Naive thymus-derived CD4-positive, alpha-beta T cell (primary cell): ENCODE measurements at regions not wholly inside any gene's neighbourhood (a gene's known extent, or its start where the extent isn't known, plus 50 kb on each side); places are given as distances from the start of the nearest gene placed in this dataset.

Experiments
- ATAC-seq: fragments of 150-1000 bp; cut with Tn5 transposase; 2 replicates; pipeline ENCODE4 v1.10.0; 2021; ENCODE audit warnings: mild to moderate bottlenecking, moderate library complexity
- CTCF ChIA-PET: fragments of 350-600 bp; sonication (Branson Sonifier 250); formaldehyde crosslinking; loops from one replicate; lab custom pipeline; 2021; ENCODE audit warnings: antibody characterized with exemption; lab: Charles Lee
- POLR2A ChIA-PET: fragments of 350-600 bp; sonication (Branson Sonifier 250); formaldehyde crosslinking; loops from one replicate; lab custom pipeline; 2021; ENCODE audit warnings: antibody characterized with exemption, inconsistent platforms; lab: Charles Lee
- DNase-seq, 9 donors: peaks; one replicate each; pipeline versions ENCODE4 v3.0.0 to v3.0.0-alpha.2; 2020 to 2022; ENCODE audit warnings: mixed read lengths in 1 of 9
- H3K27ac ChIP-seq: one replicate; pipeline ENCODE4 v1.7.0; 2013; ENCODE audit warnings: mild to moderate bottlenecking, low read depth, low read length, moderate library complexity
- H3K27me3 ChIP-seq, 2 donors: one replicate each; pipeline ENCODE4 v1.7.0; 2013; ENCODE audit warnings: low read length in 2 of 2, mild to moderate bottlenecking in 2 of 2, moderate library complexity in 2 of 2; ENCODE audit not compliant: control insufficient read depth in 2 of 2, insufficient read depth in 2 of 2
- H3K36me3 ChIP-seq, 3 experiments: 1 replicate in 2 of 3; 2 replicates in 1 of 3; pipeline ENCODE4 v1.7.0; 2013; ENCODE audit warnings: low read length in 3 of 3, mild to moderate bottlenecking in 3 of 3, moderate library complexity in 1 of 3; ENCODE audit not compliant: insufficient read depth in 3 of 3, control insufficient read depth in 2 of 3
- H3K4me1 ChIP-seq, 2 donors: one replicate each; pipeline ENCODE4 v1.7.0; 2013; ENCODE audit warnings: low read length in 2 of 2, mild to moderate bottlenecking in 2 of 2, moderate library complexity in 1 of 2; ENCODE audit not compliant: control insufficient read depth in 2 of 2, insufficient read depth in 2 of 2
- H3K4me3 ChIP-seq: 2 replicates; pipeline ENCODE4 v1.7.0; 2013; ENCODE audit warnings: mild to moderate bottlenecking, low read length
- H3K9me3 ChIP-seq, 3 experiments: 1 replicate in 2 of 3; 2 replicates in 1 of 3; pipeline ENCODE4 v1.7.0; 2013; ENCODE audit warnings: low read length in 3 of 3; ENCODE audit not compliant: control insufficient read depth in 2 of 3
- H3K27ac Mint-ChIP-seq, 9 donors: one replicate each; pipeline ENCODE4 v1.8.0; 2020 to 2022; ENCODE audit warnings: mixed read lengths in 9 of 9, mild to moderate bottlenecking in 8 of 9, moderate library complexity in 5 of 9, inconsistent platforms in 2 of 9
- H3K27me3 Mint-ChIP-seq, 5 donors: one replicate each; pipeline ENCODE4 v1.8.0; 2021 to 2022; ENCODE audit warnings: mixed read lengths in 5 of 5, mild to moderate bottlenecking in 1 of 5
- H3K36me3 Mint-ChIP-seq, 5 donors: one replicate each; pipeline ENCODE4 v1.8.0; 2020 to 2022; ENCODE audit warnings: mixed read lengths in 5 of 5, mild to moderate bottlenecking in 3 of 5, inconsistent platforms in 1 of 5
- H3K4me1 Mint-ChIP-seq, 7 donors: one replicate each; pipeline ENCODE4 v1.8.0; 2020 to 2022; ENCODE audit warnings: mixed read lengths in 7 of 7, mild to moderate bottlenecking in 3 of 7, inconsistent platforms in 1 of 7
- H3K4me3 Mint-ChIP-seq, 10 donors: one replicate each; pipeline ENCODE4 v1.8.0; 2020 to 2022; ENCODE audit warnings: mild to moderate bottlenecking in 10 of 10, mixed read lengths in 10 of 10, moderate library complexity in 6 of 10, inconsistent platforms in 2 of 10
- H3K9me3 Mint-ChIP-seq, 11 donors: one replicate each; pipeline ENCODE4 v1.8.0; 2020 to 2022; ENCODE audit warnings: mixed read lengths in 11 of 11, mild to moderate bottlenecking in 4 of 11, inconsistent platforms in 1 of 11, moderate library complexity in 1 of 11
- intact Hi-C, 2 donors: fragments of 100-400 bp; cut with micrococcal nuclease; formaldehyde crosslinking; loops; one replicate each; pipeline ENCODE4 v1.15.1; 2023

DNA sequence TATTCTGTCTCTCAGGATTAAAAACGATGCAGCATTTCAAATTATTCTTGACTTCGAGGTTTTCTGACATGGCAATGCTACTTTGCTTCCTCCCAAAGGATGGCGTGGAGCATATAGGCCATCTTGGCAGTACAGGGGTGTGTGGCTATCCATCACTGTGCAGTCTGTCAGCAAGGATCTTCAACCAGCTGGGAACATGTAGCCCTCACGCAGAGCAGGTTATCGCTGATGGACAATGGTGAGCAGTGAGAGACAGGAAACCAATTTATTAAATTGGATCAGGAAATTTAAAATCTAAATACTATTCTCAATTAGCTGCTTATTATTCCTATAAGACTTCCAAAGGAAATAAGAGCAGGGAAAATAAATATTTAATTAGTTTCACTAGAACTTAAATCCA is 615.3 kb downstream of the OTOL1 start:
- DNase-seq (no peak), ATAC-seq (no peak)
- Histone ChIP-seq H3K36me3 (no peaks in the 10 kb centered on the region), H3K27ac (no peak overlapping the region), H3K4me1 (no peaks in the 10 kb centered on the region), H3K4me3 (no peak overlapping the region), H3K27me3 (no peaks in the 10 kb centered on the region), H3K9me3 (no peaks in the 10 kb centered on the region)
- H3K4me1 Mint-ChIP-seq, result no peaks in the 10 kb centered on the region
- H3K36me3 Mint-ChIP-seq, result no peaks in the 10 kb centered on the region
- H3K9me3 Mint-ChIP-seq, result peaks cover 0 to 1% (median 0%) of the 10 kb centered on the region in 11 donors
- no peaks in the 10 kb centered on the region for H3K27me3 Mint-ChIP-seq
- no peak overlapping the region for H3K27ac Mint-ChIP-seq
- H3K4me3 Mint-ChIP-seq, result no peak overlapping the region
- intact Hi-C loops, result no loop called here
- POLR2A ChIA-PET, result no interaction called here
- CTCF ChIA-PET, result interaction anchor here (0.7 kb wide), 1 partner anchor 1925 kb away, joined by 3 read pairs; no protein-coding TSS in a partner anchor

DNA sequence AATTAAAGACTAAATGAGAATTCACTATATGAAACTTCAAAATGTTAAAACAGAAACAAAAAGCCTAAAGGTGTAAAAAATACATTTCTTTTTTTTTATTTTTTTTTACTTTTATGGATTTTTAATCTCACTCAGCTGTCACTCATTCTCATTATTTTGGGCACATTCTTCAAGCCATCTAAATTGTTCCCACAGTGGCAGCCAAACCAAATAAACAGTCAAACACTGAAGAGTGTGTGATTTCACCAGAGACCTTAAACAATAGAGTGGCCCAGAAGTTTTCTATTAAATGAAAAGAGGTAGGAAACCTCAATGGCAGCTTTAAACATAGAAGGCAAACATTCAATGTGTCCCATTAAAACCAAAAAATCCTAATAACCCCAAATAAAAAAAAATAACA is 616.1 kb downstream of the OTOL1 start:
- Histone ChIP-seq H3K27ac (no peak overlapping the region), H3K4me1 (no peaks in the 10 kb centered on the region), H3K27me3 (no peaks in the 10 kb centered on the region), H3K36me3 (no peaks in the 10 kb centered on the region), H3K4me3 (no peak overlapping the region), H3K9me3 (no peaks in the 10 kb centered on the region)
- Mint-ChIP-seq H3K36me3 (no peaks in the 10 kb centered on the region), H3K27ac (no peak overlapping the region), H3K27me3 (no peaks in the 10 kb centered on the region), H3K4me3 (no peak overlapping the region), H3K9me3 (peaks cover 0 to 1% (median 0%) of the 10 kb centered on the region in 11 donors), H3K4me1 (no peaks in the 10 kb centered on the region)
- ATAC-seq, result no peak
- POLR2A ChIA-PET, result no interaction called here
- DNase-seq, result no peak
- CTCF ChIA-PET, result interaction anchor here (0.7 kb wide), 1 partner anchor 1925 kb away, joined by 3 read pairs; no protein-coding TSS in a partner anchor
- intact Hi-C loops, result no loop called here

DNA sequence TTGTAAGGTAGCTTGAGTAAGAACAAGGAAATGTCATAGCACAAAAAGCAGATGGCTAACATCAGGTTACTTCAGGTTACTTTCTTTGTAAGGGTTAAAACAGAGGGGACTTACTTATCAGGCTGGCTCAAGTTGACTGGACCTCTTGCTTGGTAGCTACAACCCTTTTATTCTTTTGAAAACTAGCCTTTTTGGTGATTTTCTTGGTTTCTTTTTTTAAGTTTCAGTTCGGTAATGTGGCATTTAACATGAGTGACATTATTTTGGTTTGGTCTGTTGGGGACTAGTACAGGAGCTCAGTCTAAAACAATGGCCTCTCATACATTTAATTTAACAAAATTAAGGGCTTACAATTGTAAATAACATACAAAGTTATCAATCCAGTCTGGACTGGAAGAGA is 621.4 kb downstream of the OTOL1 start:
- Mint-ChIP-seq H3K36me3 (no peaks in the 10 kb centered on the region), H3K27me3 (no peaks in the 10 kb centered on the region), H3K4me3 (no peak overlapping the region), H3K4me1 (no peaks in the 10 kb centered on the region), H3K27ac (no peak overlapping the region), H3K9me3 (peaks cover 0 to 8% (median 0%) of the 10 kb centered on the region in 11 donors)
- POLR2A ChIA-PET, result no interaction called here
- H3K27me3 ChIP-seq, result no peaks in the 10 kb centered on the region
- H3K9me3 ChIP-seq, result no peaks in the 10 kb centered on the region
- no peaks in the 10 kb centered on the region for H3K36me3 ChIP-seq
- DNase-seq, result no peak
- no peak for ATAC-seq
- no peak overlapping the region for H3K27ac ChIP-seq
- intact Hi-C loops, result no loop called here
- CTCF ChIA-PET, result no interaction called here
- H3K4me3 ChIP-seq, result no peak overlapping the region
- H3K4me1 ChIP-seq, result no peaks in the 10 kb centered on the region

DNA sequence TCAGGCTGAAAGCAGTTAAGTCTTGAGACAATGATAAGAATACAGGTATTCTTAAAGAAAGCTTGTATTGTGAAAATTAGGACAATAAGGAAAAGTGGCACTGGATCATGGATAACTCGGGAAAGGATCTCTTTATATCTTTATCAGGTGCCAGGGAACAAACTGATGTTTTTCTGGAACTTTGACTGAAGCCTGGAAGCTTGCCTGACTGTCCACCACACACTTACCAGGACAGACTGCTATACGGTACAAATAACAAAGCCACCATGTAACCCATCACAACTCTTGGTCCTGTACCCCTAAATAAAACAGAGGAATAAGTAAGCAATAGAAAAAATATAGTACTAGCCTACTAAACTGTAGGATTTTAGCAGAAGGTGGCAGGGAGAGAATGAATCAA is 623.0 kb downstream of the OTOL1 start:
- no peak overlapping the region for H3K27ac ChIP-seq
- H3K36me3 Mint-ChIP-seq, result no peaks in the 10 kb centered on the region
- H3K27ac Mint-ChIP-seq, result no peak overlapping the region
- H3K36me3 ChIP-seq, result no peaks in the 10 kb centered on the region
- no peaks in the 10 kb centered on the region for H3K4me1 Mint-ChIP-seq
- H3K9me3 ChIP-seq, result no peaks in the 10 kb centered on the region
- ATAC-seq, result no peak
- ChIA-PET CTCF (no interaction called here), POLR2A (no interaction called here)
- H3K4me3 ChIP-seq, result no peak overlapping the region
- H3K27me3 Mint-ChIP-seq, result no peaks in the 10 kb centered on the region
- intact Hi-C loops, result no loop called here
- H3K4me1 ChIP-seq, result no peaks in the 10 kb centered on the region
- DNase-seq, result no peak
- H3K4me3 Mint-ChIP-seq, result no peak overlapping the region
- H3K27me3 ChIP-seq, result no peaks in the 10 kb centered on the region
- H3K9me3 Mint-ChIP-seq, result peaks cover 0 to 8% (median 0%) of the 10 kb centered on the region in 11 donors

DNA sequence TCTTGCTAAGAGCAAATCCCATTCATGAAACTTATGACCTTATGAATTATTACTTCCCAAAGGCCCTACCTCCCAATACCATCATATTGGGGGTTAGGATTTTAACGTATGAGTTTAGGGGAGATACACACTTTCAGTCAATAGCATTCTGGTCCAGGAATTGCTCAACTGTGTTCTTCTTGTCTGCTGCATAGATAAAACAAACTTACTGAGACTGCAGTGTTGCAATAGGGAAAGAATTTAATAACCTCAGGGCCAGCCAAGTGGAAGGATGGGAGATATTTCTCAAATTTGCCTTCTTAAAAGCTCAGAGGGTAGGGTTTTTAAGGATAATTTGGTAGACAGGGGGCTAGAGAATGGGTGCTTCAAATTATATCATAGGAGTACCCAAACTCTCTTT is 625.8 kb downstream of the OTOL1 start:
- Histone ChIP-seq H3K9me3 (no peaks in the 10 kb centered on the region), H3K27ac (no peak overlapping the region), H3K36me3 (no peaks in the 10 kb centered on the region), H3K4me1 (no peaks in the 10 kb centered on the region), H3K4me3 (no peak overlapping the region), H3K27me3 (no peaks in the 10 kb centered on the region)
- intact Hi-C loops, result no loop called here
- Mint-ChIP-seq H3K4me1 (no peaks in the 10 kb centered on the region), H3K9me3 (peaks cover 0 to 8% (median 0%) of the 10 kb centered on the region in 11 donors), H3K4me3 (no peak overlapping the region), H3K36me3 (no peaks in the 10 kb centered on the region), H3K27me3 (no peaks in the 10 kb centered on the region), H3K27ac (no peak overlapping the region)
- DNase-seq (no peak), ATAC-seq (no peak)
- POLR2A ChIA-PET, result no interaction called here
- CTCF ChIA-PET, result no interaction called here

DNA sequence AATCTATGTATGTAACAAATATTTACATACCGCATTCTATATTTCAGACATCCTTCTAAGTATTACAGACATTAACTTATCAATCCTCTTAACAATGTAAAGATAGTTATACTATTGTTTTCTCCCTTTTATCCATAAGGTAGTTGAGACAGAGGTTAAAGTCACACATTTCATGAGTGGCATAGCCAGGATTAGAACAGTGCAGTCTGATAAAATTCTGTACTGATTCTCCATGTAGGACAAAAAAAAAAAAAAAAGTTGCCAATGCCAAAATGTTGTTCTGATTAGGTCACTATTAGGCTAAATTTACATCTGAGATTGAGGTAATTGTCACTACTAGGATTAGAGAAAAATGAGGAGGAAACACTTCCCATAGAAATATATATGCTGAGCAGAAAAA is 629.2 kb downstream of the OTOL1 start:
- peaks cover 0 to 8% (median 0%) of the 10 kb centered on the region in 11 donors for H3K9me3 Mint-ChIP-seq
- Histone ChIP-seq H3K27ac (no peak overlapping the region), H3K27me3 (no peaks in the 10 kb centered on the region), H3K9me3 (no peaks in the 10 kb centered on the region), H3K4me1 (no peaks in the 10 kb centered on the region), H3K4me3 (no peak overlapping the region), H3K36me3 (no peaks in the 10 kb centered on the region)
- POLR2A ChIA-PET, result no interaction called here
- no peak overlapping the region for H3K4me3 Mint-ChIP-seq
- CTCF ChIA-PET, result no interaction called here
- DNase-seq, result no peak
- intact Hi-C loops, result no loop called here
- H3K27me3 Mint-ChIP-seq, result no peaks in the 10 kb centered on the region
- H3K36me3 Mint-ChIP-seq, result no peaks in the 10 kb centered on the region
- no peak for ATAC-seq
- no peaks in the 10 kb centered on the region for H3K4me1 Mint-ChIP-seq
- H3K27ac Mint-ChIP-seq, result no peak overlapping the region

DNA sequence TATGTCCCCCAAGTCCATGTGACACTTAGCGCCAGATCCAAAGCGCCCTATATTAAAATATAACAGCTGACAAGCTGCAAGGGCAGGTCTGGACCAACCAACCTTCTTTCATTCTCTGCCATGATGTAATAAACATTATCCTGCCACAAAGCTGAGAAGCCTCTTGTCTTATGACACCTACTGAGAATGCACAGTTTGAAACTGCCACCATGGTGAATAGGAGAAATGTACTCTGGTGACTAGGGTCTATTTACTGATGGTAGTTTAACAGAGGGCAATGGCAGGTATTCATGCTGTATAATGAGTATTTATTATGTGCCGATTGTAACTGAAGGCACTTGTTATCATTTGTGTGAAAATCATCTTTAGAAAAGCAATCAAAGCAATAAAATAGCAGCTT is 634.0 kb downstream of the OTOL1 start:
- Mint-ChIP-seq H3K4me3 (no peak overlapping the region), H3K27me3 (no peaks in the 10 kb centered on the region), H3K27ac (no peak overlapping the region), H3K4me1 (peaks cover 0 to 7% (median 0%) of the 10 kb centered on the region in 7 donors), H3K9me3 (peaks cover 0 to 4% (median 0%) of the 10 kb centered on the region in 11 donors), H3K36me3 (no peaks in the 10 kb centered on the region)
- intact Hi-C loops, result no loop called here
- ChIA-PET CTCF (no interaction called here), POLR2A (no interaction called here)
- no peaks in the 10 kb centered on the region for H3K36me3 ChIP-seq
- H3K4me1 ChIP-seq, result no peaks in the 10 kb centered on the region
- no peak overlapping the region for H3K4me3 ChIP-seq
- ATAC-seq (no peak), DNase-seq (no peak)
- H3K27me3 ChIP-seq, result no peaks in the 10 kb centered on the region
- H3K9me3 ChIP-seq, result no peaks in the 10 kb centered on the region
- H3K27ac ChIP-seq, result no peak overlapping the region
